NCI-H524 treated with DMSO at 0.1 percent for 48 hours (cell line): ENCODE measurements at regions not wholly inside any gene's neighbourhood (a gene's known extent, or its start where the extent isn't known, plus 50 kb on each side); places are given as distances from the start of the nearest gene placed in this dataset.
"Not testable (repeated sequence)": the region's sequence is repeated elsewhere in the genome, so short reads cannot be mapped to it uniquely, and the experiment has no call there.

Experiments used
- DNase-seq: peaks from one replicate; lab custom pipeline; 2025; lab: John Stamatoyannopoulos, UW

DNA sequence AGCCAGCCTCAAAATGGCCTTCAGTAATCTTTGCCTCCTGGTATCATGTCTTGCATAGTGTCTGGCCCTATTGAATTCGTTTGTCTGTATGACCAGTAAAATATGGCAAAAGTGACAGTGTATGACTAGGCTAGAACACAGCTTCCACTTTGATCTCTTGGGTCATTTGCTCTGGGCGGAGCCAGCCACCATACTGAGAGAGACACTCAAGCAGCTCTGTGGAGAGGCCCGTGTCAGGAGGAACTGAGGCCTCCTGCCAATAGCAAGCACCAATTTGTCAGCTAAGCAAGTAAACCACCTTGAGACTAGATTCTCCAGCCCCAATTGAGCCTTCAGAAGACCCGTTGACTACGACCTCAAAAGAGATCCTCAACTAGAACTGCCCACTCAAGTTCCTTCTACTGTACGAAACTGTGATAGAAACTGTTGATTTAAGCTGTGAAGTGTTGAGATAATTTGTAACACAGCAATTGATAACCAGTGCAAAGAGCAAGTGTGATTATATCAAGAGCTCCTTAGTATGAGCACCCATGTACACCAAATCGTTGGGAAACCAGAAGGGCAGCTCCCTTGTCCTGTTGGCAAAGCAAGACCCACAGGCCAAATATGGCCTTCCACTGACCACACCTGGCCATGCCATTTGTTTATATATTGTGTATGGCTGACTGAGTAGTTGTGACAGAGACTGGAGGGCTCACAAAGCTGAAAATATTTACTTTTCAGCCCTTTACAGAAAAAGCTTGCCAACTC, 52.7 kb upstream of the SERBP1 start:
- no peak for DNase-seq

DNA sequence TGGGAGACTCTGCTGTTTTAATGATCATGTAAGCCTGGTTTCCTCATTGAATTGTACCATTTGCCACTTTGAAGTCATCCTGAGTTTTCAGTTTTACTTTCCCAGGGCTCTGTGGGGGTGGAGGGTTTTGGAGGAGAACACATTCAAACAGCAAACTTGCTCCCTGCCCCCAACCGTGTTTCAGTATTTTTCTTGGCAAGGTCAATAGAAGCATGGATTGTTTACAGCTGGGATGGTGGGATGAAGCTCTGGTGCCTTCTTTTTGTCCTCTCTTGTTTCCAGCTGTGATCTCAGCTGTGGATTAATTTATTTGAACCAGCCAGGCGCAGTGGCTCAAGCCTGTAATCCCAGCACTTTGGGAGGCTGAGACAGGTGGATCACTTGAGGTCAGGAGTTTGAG, 54.3 kb upstream of the SERBP1 start:
- no peak for DNase-seq

DNA sequence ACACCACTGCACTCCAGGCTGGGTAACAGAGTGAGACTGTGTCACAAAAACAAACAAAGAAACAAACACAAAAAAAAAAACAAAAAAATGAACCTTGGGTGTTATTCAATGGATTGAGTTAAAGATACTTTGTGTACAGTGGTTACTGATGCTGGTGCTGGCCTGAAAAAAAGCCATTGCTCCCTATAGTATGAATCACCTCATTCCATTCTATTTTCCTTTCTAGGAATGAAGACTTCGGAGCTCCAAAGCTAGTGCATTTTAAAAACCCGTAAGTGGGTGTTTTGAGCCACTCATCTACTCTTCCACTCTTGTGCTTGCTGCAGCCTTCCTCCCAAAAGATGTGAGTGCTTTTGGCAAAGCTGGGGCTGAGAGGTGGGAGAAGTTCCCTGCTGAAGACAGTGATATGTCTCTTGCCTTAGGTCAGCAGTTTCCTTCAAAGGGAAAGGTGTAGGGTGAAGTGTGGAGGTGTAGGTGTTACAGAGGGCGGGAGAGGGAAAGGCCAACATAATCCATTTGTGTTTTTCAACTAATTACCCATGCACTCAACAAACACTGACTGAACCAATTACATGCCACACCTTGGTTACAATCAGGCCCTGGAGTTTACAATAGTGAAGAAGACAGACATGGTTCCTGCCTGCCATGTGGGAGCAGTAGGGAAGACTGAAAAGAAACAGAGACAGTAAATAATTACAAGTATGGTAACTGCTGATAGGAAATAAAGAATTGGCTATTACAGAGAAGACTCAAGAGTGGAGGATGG, 55.0 kb upstream of the SERBP1 start:
- no peak for DNase-seq

DNA sequence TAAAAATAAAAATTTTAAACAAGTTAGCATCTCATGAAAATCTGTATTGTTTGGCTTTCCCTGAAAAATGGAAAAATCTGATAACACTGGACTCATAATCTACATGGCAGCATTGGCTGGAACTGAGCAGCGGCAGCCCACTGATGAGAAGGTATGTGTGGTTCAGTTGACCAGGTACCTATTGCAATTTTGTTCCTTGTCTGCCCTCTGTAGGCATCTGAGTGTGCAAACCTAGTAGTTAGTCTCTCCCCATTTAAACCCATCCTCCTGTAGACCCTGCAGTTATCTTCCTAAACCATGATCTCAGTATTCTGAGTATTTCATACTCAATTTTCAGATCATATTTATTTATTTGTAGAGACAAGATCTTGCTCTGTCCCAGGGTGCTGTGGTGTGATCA, 59.4 kb upstream of the SERBP1 start:
- no peak for DNase-seq

DNA sequence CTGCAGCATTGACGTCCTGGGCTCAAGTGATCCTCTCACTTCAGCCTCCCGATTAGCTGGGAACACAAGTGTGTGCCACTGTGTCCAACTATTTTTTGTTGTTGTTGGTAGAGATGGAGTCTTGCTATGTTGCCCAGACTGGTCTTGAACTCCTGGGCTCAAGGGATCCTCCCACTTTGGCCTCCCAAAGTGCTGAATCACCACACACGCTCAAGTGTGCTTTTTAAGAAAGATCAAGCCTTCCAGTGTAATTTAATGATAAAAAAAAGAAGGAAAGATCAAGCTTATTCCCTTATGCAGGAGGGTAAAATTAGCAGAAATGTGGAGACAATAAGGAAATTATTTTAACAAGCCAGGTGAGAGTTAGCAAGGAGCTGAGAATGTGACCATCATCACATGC, 61.1 kb upstream of the SERBP1 start:
- no peak for DNase-seq

DNA sequence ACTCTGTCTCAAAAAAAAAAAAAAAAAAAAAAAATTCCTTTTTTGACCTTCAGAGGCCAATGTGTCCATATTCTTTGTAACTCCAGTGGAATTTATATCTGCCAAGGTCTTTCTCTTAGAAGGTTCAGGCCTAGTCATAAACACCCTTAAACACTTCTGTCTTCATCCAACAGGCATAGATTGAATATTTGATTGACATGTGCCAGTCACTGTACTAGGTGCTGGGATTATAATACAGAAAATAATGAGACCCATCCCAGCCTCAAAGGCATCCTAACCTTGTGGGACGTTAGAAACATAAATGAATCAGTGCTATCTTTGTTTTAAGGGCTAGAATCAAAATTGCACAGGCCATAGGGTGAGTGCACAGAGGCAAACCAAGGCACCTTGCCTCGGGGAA, 62.9 kb upstream of the SERBP1 start:
- no peak for DNase-seq

DNA sequence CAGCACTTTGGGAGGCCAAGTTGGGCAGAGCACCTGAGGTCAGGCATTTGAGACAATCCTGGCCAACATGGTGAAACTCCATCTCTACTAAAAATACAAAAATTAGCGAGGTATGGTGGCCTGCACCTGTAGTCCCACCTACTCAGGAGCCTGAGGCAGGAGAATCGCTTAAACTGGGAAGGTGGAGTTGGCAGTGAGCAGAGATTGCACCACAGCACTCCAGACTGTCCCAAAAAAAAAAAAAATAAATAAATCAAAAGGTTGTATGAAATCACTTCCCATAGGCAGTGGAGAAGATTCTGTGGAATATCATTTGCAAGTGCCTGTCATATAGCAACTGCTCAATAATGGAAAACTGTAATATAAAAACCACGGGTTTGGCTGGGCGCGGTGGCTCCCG, 65.1 kb upstream of the SERBP1 start:
- DNase-seq: no peak

DNA sequence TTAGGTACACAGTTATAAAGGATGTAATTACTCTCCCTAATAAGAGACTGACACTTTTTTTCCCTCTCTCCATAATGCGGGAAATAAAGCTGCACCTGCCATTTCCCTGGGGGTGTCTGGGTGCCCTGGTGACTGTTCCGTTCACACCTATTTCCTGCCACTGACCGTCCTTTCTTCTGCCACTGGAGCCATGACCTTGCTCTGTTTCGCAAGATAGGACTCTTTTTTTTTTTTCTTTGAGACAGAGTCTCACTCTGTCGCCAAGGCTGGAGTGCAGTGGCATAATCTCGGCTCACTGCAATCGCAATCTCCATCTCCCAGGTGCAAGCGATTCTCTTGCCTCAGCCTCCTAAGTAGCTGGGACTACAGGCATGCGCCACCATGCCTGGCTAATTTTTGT, 66.1 kb upstream of the SERBP1 start:
- DNase-seq: no peak

DNA sequence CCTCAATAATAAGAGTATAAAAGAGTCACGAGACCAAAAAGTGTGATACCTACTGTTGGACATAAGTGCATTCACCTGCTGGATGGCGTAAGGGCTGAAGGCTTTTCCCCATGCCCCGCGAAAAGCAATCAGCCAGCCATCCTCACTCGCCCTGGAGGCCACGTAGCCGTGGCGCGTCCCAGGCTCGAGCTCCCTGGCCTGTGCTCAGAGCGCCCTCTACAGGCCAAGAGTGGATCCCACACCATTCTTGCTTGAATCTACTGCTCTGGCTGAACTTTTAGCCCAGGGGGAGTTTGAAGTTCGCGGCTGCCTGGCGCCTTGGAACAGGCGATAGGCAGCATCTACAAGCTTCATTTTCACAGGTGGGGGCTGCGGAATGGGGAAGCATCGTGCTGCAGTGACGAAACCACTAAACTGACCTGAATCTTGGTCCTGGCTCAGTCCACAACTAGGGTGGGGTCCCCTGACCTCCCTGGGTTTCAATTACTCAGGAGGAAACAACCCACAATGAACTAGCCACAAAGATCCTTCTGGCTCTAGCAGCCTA, 70.3 kb upstream of the SERBP1 start:
- DNase-seq: peak; percentile 18

DNA sequence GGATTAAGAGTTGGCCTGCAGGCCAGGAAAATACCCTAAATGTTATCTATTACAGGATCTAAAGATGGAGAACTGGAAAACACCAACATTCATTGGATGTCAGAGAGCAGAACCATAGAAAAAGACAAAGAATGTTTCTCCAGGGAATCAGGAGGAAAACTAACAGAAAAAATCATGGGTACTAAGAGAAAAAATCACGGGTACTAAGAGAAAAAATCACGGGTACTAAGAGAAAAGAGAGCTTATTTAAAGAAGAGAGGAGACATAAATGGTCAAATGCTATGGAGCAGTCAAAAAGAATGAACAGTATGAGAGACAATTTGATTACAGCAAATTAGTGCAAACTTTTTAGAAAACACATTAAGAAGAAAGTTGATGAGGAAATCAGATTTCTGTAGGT, 73.8 kb upstream of the SERBP1 start:
- DNase-seq: no peak

DNA sequence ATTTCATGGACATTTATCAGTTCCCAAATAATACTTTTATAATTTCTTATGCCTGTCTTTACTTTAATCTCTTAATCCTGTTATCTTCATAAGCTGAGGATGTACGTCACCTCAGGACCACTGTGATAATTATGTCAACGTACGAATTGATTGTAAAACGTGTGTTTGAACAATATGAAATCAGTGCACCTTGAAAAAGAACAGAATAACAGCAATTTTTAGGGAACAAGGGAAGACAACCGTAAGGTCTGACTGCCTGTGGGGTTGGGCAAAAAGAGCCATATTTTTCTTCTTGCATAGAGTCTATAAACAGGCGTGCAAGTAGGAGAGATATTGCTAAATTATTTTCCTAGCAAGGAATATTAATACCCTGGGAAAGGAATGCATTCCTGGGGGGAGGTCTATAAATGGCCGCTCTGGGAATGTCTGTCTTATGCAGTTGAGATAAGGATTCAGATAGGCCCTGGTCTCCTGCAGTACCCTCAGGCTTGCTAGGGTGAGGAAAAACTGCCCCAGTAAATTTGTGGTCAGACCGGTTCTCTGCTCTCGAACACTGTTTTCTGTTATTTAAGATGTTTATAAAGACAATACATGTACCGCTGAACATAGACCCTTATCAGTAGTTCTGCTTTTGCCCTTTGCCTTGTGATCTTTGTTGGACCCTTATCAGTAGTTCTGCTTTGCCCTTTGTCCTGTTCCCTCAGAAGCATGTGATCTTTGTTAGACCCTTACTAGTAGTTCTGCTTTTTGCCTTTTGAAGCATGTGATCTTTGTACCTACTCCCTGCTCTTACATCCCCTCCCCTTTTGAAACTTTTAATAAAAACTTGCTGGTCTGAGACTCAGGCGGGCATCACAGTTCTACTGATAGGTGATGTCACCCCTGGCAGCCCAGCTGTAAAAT, 83.4 kb upstream of the SERBP1 start:
- not testable (repeated sequence) for DNase-seq

DNA sequence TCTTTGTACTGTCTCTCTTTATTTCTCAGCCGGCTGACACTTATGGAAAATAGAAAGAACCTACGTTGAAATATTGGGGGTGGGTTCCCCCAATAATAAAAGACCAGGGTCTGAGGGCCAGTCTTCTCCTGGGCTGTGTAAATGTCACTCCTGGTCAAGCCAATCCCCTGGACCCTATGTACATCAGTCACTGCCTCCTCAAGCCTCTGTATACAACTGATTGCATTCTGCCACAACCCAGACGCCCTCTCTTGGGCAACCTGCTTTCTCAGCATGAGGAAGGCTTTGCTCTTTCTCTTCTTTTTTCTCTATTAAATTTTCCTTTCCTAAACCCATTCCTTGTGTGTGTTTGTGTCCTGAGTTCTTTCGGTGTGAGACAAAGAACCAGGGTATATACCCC, 84.1 kb upstream of the SERBP1 start:
- DNase-seq: no peak

DNA sequence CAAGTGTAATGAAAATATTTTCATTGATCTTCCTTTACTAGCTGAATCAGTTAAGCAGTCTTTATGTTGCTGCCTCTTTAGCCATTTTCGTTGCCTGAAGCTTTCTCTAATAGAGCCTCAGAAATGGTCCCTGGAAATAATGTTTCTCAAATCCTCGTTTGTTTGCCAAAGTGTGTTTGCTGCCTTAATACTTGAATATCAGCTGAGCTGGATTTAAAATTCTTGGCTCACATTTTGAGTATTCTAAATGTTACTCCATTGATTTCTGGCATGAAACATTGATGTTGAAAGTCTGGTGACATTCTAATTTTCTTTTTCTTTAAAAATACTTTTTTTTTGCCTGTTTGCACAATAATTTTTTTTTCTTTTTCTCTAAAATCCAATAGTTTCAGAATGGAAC, 84.6 kb upstream of the SERBP1 start:
- DNase-seq: no peak

DNA sequence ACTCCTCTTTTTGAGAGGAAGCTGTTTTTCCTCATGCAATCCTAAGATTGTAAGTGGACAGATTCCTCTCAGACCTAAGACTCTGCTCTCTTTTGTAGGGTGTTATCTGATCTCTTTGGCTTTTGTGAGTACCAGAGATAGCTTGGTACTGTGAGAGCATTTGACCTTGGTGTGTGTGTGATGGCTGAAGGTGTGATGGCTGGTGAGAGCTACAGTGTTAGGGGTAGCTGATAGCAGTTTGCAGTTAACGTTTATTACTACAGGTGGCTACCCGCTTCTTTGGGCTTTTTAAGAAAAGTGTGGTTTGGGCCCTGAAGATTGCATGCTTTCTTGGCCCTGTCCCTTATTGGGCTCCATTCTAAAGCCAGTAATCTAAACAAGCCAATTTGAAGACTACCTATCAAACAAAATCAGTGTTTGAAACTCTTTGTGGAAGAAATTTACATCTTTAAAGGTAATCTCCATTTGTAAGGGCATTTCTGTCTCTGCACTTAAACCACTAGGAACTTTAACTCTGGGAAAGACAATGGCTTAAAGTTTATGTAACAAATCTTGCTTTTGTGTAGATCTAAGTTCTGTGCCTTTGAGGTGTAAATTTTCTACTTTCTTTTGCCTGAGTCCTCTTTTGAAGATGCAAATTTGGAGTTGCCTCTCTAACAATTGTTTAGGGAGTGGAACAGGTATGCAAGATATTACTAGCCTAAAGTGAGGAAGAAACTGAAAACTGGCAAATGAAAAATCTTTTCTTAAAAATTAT, 85.3 kb upstream of the SERBP1 start:
- DNase-seq: no peak

DNA sequence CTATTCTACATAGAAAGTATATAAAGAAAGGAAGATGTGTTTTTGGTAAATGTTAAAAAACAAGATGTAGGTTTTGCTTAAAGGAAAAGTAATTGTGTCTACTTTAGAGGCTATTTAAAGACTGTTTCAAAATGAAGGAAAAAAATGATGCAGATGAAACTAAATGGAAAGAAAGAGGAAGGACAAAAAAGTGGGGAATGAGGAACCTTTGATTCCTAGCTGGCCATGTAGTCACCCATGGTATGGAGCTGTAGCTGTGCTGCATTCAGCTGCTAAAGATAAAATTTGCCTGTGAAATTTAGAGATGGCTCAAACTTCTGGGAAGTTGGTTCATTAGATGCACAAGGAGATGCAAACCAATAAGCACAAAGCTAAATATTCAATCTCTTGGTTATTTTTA, 86.8 kb upstream of the SERBP1 start:
- no peak for DNase-seq

DNA sequence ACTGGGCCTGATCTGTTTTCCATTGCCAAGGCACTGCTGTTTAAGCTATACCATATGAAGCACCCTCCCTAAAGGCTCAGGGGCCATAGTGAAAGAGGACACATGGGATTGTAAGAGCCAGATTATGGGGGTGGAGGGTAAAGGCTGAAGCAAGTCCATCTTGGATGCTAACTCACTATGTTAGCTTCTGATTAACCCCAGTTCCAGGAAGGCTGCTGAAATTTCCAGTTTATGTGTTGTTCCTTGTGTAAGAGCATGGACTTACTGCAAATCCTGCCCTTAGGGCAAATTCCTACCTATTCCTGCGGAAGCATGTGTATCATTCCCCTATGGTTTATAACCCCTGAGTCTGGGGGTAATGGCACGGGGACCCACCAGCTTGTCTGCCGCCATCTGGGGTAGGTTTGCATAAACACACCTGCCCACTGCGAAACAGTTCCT, 91.8 kb upstream of the SERBP1 start:
- no peak for DNase-seq

DNA sequence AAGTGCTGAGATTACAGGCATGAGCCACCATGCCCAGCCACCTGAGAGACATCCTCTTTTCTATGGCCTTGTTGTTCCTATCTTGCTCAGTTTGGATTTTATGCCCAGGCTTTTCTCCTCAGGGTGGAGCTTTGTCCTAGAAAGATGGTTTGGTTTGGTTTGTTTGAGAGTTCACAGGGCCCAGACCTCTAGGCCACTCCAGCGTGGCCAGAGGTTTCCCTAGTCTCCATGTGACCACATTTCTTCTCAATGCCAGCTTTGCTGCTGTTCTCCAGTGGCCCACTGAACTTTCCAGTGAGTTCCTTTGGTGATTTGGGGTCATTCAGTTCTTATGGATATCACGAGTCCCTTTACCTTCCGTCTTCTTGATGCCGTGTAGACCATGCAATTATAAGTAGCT, 92.6 kb upstream of the SERBP1 start:
- no peak for DNase-seq

DNA sequence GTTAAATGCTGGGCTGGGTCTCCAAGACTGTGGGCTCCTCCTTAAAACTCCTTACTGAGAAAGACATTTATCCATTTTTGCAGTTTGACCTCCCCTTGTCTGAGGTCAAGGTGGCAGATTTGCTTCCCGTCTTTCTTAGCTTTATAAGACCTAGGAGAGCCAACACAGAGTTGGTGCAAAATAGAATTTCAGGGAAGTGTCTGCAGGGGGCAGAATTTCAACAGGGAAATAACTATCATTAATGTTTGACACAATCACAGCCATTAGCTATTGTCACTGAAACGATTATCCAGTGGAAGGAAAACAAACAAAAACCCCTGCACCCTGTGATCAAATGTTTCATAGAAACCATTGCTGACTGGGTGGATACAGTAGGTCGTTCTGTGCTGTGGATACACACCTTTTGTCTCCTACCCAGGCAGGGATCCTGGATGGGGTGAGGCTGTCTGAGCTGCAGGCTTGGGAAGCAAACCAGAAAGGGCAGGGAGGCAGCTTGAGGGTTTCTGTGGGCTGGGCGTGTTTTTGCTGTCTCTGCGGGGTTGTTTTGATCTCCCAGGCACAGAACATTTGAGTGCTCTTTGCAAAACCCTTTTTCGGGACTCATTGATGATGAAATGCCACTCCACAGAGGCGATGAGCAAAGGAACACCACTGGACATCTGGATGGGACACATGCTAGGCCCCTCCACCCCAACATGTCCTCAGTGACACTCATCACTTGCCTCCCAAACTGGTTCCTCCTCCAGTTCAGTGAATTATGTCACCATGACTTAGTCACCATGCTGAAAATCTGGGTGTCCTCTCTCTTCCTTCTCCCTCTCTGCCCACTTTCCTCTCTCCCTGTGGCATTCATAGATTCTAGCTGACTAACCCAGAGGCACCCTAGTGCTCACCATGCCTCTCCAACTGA, 94.2 kb upstream of the SERBP1 start:
- no peak for DNase-seq

DNA sequence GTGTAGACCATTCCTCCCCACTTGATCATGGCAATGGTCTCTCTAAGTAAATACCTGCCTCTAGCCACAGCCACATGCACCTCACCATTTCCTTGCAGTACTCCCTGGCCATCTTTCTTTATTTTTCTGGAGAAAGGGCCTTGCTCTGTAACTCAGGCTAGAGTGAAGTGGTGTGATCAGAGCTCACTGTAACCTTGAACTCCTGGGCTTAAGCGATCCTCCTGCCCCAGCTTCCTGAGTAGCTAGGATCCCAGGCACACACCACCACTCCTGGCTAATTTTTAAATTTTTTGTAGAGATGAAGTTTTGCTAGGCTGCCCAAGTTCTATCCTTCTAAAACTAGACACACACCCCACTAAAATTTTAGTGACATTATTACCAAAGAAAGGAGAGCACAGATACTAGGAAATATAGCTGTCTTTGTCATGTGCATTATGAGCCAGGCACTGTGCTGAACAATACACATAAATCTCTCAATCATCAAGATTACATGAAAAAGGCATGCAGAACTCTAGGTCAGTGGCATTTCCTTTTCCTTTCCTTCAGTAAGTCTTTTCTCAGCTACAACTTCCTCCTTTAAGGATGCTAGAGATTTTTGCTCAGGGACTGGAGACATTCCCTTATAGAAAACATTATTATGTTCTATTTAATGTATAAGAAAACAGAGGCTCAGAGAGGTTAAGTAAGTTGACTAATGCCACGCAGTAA, 95.0 kb upstream of the SERBP1 start:
- no peak for DNase-seq

DNA sequence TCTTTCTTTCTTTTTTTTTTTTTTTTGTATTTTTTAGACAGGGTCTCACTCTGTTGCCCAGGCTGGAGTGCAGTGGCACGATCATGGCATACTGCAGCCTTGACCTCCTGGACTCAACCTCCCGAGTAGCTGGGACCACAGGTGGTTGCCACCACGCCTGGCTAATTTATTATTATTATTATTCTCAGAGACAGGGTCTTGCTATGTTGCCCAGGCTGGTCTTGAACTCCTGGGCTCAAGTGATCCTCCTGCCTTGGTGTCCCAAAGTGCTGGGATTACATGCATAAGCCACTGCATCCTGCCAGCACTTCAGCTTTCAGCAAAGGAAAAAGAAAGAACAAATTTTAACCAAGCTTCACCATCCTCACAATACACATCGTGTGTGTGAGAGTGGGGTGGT, 97.9 kb upstream of the SERBP1 start:
- no peak for DNase-seq
